ENCODE measurements at regions not wholly inside any gene's neighbourhood (a gene's known extent, or its start where the extent isn't known, plus 50 kb on each side); places are given as distances from the start of the nearest gene placed in this dataset.
"Not testable (repeated sequence)": the region's sequence is repeated elsewhere in the genome, so short reads cannot be mapped to it uniquely, and the experiment has no call there.

- H2BK5ac ChIP-seq (ENCODE audit: low read depth, low read length, poor library complexity, severe bottlenecking); H2BK120ac ChIP-seq (ENCODE audit: low read depth, low read length); H2AK5ac ChIP-seq (ENCODE audit: low read depth, low read length); H3K56ac ChIP-seq (ENCODE audit: extremely low read depth, insufficient read depth, low read length); H3K79me1 ChIP-seq (ENCODE audit: low read depth in 1 of 2, low read length in 2 of 2); in situ Hi-C loops (cut with MboI; ENCODE audit: low sequenced_read_pairs); H3K27me3 ChIP-seq (ENCODE audit: control insufficient read depth, insufficient read depth, low read length); BruUV-seq (replicated peaks); intact Hi-C loops (cut with micrococcal nuclease); H4K91ac ChIP-seq (ENCODE audit: insufficient read depth, low read depth, low read length); H3K9me3 ChIP-seq (ENCODE audit: control insufficient read depth, insufficient read depth, low read length); CTCF ChIA-PET; dilution Hi-C loops (cut with HindIII; ENCODE audit: low sequenced_read_pairs, unreplicated experiment); H3K18ac ChIP-seq (ENCODE audit: low read depth, low read length); H3K27ac ChIP-seq (ENCODE audit: insufficient read depth, low read length); H3K23ac ChIP-seq (ENCODE audit: low read depth, low read length); H3K36me3 ChIP-seq (ENCODE audit: control insufficient read depth, insufficient read depth, low read length); H3K9me1 ChIP-seq (ENCODE audit: insufficient read depth, low read length); H3K4me1 ChIP-seq (ENCODE audit: control insufficient read depth, insufficient read depth, low read length); H4K5ac ChIP-seq (ENCODE audit: low read depth, low read length); H2BK20ac ChIP-seq (ENCODE audit: low read depth, low read length); H2AK9ac ChIP-seq (replicated peaks; ENCODE audit: low read depth, low read length, poor library complexity); H4K20me1 ChIP-seq (ENCODE audit: insufficient read depth, low read length); H3K4ac ChIP-seq (ENCODE audit: low read depth, low read length); H2BK15ac ChIP-seq (ENCODE audit: low read depth, low read length); POLR2A ChIA-PET (ENCODE audit: unreplicated experiment): not testable (repeated sequence)
- ATAC-seq (ENCODE audit: low read depth) (peak; percentile 91), DNase-seq (peak; percentile 73)
- H3K14ac ChIP-seq (replicated peaks; ENCODE audit: low read depth, low read length) = 0 out of 2 replicates have a peak overlapping the region, but pooled peaks have one; percentile 85
- H3K4me2 ChIP-seq (ENCODE audit: low read depth, low read length) = peak overlapping the region; percentile 67
- TF ChIP-seq MXI1 (IDR thresholded peaks at IDR 0.05; ENCODE audit: borderline replicate concordance, low read depth, low read length) = peak; percentile 39; the same call in 1 of the 2 replicates
- peak overlapping the region; percentile 75 for H3K4me3 ChIP-seq (ENCODE audit: insufficient read depth, low read depth, low read length)
- WGBS, 2 experiments (ENCODE audit: extremely low coverage in 2 of 2, insufficient read length in 1 of 2) = 4% methylated on average over 16 of the region's 61 CpGs; no CpG with 5 or more reads in 1 of the 2 experiments
- H4K8ac ChIP-seq (ENCODE audit: low read depth in 2 of 2, low read length in 2 of 2) = peak overlapping the region; percentile 16 to 83; a peak in 2 of 4 replicates
- H2AFZ ChIP-seq (replicated peaks; ENCODE audit: low read length, poor library complexity) = peak overlapping the region; percentile 92
- H3K9ac ChIP-seq (ENCODE audit: low read depth, low read length) = peak overlapping the region; percentile 80
These were observed 159.7 kb downstream of the KLRB1 start for GRCh38 chr12:9447791-9448614.

- peak; percentile 30 for ATAC-seq (ENCODE audit: low read depth)
- H2AFZ ChIP-seq (replicated peaks; ENCODE audit: low read length, poor library complexity); H4K8ac ChIP-seq (ENCODE audit: low read depth in 2 of 2, low read length in 2 of 2); H3K9me3 ChIP-seq (ENCODE audit: control insufficient read depth, insufficient read depth, low read length); H2BK120ac ChIP-seq (ENCODE audit: low read depth, low read length); H2AK9ac ChIP-seq (replicated peaks; ENCODE audit: low read depth, low read length, poor library complexity); DNase-seq; H3K23ac ChIP-seq (ENCODE audit: low read depth, low read length); BruUV-seq (replicated peaks); H4K91ac ChIP-seq (ENCODE audit: insufficient read depth, low read depth, low read length); in situ Hi-C loops (cut with MboI; ENCODE audit: low sequenced_read_pairs); H3K79me1 ChIP-seq (ENCODE audit: low read depth in 1 of 2, low read length in 2 of 2); CTCF ChIA-PET; H3K36me3 ChIP-seq (ENCODE audit: control insufficient read depth, insufficient read depth, low read length); dilution Hi-C loops (cut with HindIII; ENCODE audit: low sequenced_read_pairs, unreplicated experiment); H3K14ac ChIP-seq (replicated peaks; ENCODE audit: low read depth, low read length); H3K27me3 ChIP-seq (ENCODE audit: control insufficient read depth, insufficient read depth, low read length); H2BK15ac ChIP-seq (ENCODE audit: low read depth, low read length); H3K56ac ChIP-seq (ENCODE audit: extremely low read depth, insufficient read depth, low read length); H3K27ac ChIP-seq (ENCODE audit: insufficient read depth, low read length); H4K20me1 ChIP-seq (ENCODE audit: insufficient read depth, low read length); H2BK5ac ChIP-seq (ENCODE audit: low read depth, low read length, poor library complexity, severe bottlenecking); H3K9me1 ChIP-seq (ENCODE audit: insufficient read depth, low read length); H3K4ac ChIP-seq (ENCODE audit: low read depth, low read length); H3K4me1 ChIP-seq (ENCODE audit: control insufficient read depth, insufficient read depth, low read length); intact Hi-C loops (cut with micrococcal nuclease); POLR2A ChIA-PET (ENCODE audit: unreplicated experiment); H4K5ac ChIP-seq (ENCODE audit: low read depth, low read length); H2BK20ac ChIP-seq (ENCODE audit: low read depth, low read length); H3K18ac ChIP-seq (ENCODE audit: low read depth, low read length): not testable (repeated sequence)
- H2AK5ac ChIP-seq (ENCODE audit: low read depth, low read length) = 0 out of 2 replicates have a peak overlapping the region, but pooled peaks have one; percentile 39
- peak overlapping the region; percentile 75 for H3K4me3 ChIP-seq (ENCODE audit: insufficient read depth, low read depth, low read length)
- peak overlapping the region; percentile 54 for H3K4me2 ChIP-seq (ENCODE audit: low read depth, low read length)
- WGBS, 2 experiments (ENCODE audit: extremely low coverage in 2 of 2, insufficient read length in 1 of 2) = no CpG with 5 or more reads among the region's 20 CpGs
- peak overlapping the region; percentile 56; the same call in 1 of the 2 replicates for H3K9ac ChIP-seq (ENCODE audit: low read depth, low read length)
These were observed 160.6 kb downstream of the KLRB1 start for GRCh38 chr12:9446883-9447761.
